Uterus (tissue), 3 donors: ENCODE measurements at regions not wholly inside any gene's neighbourhood (a gene's known extent, or its start where the extent isn't known, plus 50 kb on each side); places are given as distances from the start of the nearest gene placed in this dataset.
"Not testable (repeated sequence)": the region's sequence is repeated elsewhere in the genome, so short reads cannot be mapped to it uniquely, and the experiment has no call there.

Experiments
- DNase-seq, 2 donors: peaks; one replicate each; pipeline ENCODE4 v3.0.0-alpha.2; 2019 to 2020
- H3K27ac ChIP-seq, 2 donors: fragments of 200-600 bp; sonication (generic); 1 replicate in 1 of 2; 2 replicates in 1 of 2; pipeline ENCODE4 v1.5.1; 2016 to 2018
- H3K27me3 ChIP-seq, 2 donors: fragments of 200-600 bp; sonication (generic); one replicate each; pipeline ENCODE4 v1.5.1; 2018 to 2019; ENCODE audit warnings: control low read depth in 1 of 2
- H3K36me3 ChIP-seq, 2 donors: fragments of 200-600 bp; sonication (generic); one replicate each; pipeline ENCODE4 v1.5.1; 2019; ENCODE audit warnings: control low read depth in 1 of 2
- H3K4me1 ChIP-seq, 2 donors: fragments of 200-600 bp; sonication (generic); one replicate each; pipeline ENCODE4 v1.5.1; 2018 to 2019; ENCODE audit warnings: control low read depth in 1 of 2
- H3K4me3 ChIP-seq, 2 donors: fragments of 200-600 bp; sonication (generic); 1 replicate in 1 of 2; 2 replicates in 1 of 2; pipeline ENCODE4 v1.5.1; 2018 to 2019; ENCODE audit warnings: mild to moderate bottlenecking in 1 of 2
- H3K9me3 ChIP-seq, 2 donors: fragments of 200-600 bp; sonication (generic); one replicate each; pipeline ENCODE4 v1.5.1; 2019; ENCODE audit warnings: control low read depth in 1 of 2
- CTCF ChIP-seq, 4 experiments: fragments of 200-600 bp in 2 of 4; fragments of 450-650 bp in 2 of 4; sonication (generic) in 2 of 4; IDR thresholded peaks; one replicate each; pipeline ENCODE4 v1.5.1; 2016 to 2019; ENCODE audit warnings: antibody characterized with exemption in 4 of 4, mild to moderate bottlenecking in 2 of 4, moderate library complexity in 1 of 4
- POLR2A ChIP-seq, 2 donors: fragments of 450-650 bp; IDR thresholded peaks; one replicate each; pipeline ENCODE4 v1.6.1; 2016; ENCODE audit warnings: antibody characterized with exemption in 2 of 2, mild to moderate bottlenecking in 1 of 2, moderate library complexity in 1 of 2
- intact Hi-C: fragments of 100-400 bp; cut with DNase I; formaldehyde crosslinking; loops from one replicate; pipeline ENCODE4 v1.15.1; 2023; ENCODE audit warnings: low total_unique reads
- donor health status: DM: yes; HTN: yes; CAD: no.

DNA sequence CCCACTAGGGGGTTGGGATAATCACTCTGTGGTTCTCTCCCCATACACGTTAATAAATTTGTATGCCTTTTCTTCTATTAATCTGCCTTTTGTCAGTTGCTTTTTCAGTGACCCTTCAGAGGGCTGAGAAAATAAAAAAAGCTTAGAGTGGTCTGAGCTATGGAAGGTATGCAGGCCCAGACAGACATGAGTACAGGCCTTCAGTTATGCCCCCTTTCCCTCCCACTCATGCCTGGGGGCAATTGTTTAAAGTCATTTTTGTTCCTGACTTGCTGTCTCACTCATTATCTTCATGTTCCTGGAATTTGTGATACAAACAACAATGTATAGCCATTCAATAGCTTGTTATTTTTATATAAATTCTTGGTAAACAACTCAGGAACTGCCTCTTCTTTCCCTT, 170.8 kb downstream of the AKR1D1 start:
- intact Hi-C loops: no loop called here

DNA sequence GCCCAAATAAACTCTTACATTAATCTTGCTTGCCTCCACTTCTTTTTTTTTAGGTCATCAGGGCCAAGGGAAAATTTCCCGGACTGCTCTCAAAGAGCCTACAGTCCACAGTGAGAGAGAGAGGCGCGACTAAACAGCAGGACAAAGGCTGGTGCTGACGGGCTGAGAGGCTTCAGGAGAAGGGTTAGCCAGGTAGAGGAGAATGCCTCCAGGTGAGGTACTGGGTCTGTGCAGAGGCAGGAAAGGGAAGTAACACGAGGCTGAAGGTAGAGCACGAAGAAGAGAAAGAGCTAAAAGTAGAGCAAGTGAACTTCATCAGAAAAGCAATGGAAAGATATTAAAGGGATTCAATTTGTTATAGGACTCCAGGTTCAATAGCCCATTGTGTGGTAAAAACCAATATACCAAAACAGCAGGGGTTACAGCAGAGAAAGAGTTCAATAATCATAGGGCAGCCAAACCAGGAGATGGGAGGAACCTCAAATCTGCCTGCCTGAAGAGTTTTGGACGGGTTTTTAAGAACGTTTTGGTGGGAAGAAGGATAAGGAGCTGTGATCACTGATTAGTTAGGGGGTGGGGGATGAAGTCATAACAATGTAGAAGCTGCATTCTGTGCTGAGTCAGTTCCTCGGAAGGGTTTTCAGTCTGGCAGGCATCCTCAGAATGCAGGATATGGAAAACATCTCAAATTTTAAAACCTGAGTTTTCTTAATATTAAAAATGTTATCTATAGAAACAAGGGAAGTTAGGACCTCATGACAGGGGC, 171.5 kb downstream of the AKR1D1 start:
- no peak for DNase-seq
- H3K36me3 ChIP-seq: no peaks in the 10 kb centered on the region
- intact Hi-C loops: no loop called here
- no peak overlapping the region for H3K27ac ChIP-seq
- H3K4me1 ChIP-seq: no peaks in the 10 kb centered on the region
- no peak overlapping the region for H3K4me3 ChIP-seq
- no peak for TF ChIP-seq CTCF (IDR thresholded peaks at IDR 0.05)
- TF ChIP-seq POLR2A (IDR thresholded peaks at IDR 0.05): no peak
- H3K9me3 ChIP-seq: no peaks in the 10 kb centered on the region
- H3K27me3 ChIP-seq: no peaks in the 10 kb centered on the region

More for the DNA sequence above, 170.8 kb downstream of the AKR1D1 start:
- Histone ChIP-seq H3K36me3 (no peaks in the 10 kb centered on the region), H3K4me1 (no peaks in the 10 kb centered on the region), H3K4me3 (no peak overlapping the region), H3K27ac (peak overlapping the region in 1 of 2 donors; percentile 1), H3K9me3 (no peaks in the 10 kb centered on the region), H3K27me3 (no peaks in the 10 kb centered on the region)
- TF ChIP-seq POLR2A (IDR thresholded peaks at IDR 0.05) (no peak), CTCF (IDR thresholded peaks at IDR 0.05) (no peak)
- no peak for DNase-seq

DNA sequence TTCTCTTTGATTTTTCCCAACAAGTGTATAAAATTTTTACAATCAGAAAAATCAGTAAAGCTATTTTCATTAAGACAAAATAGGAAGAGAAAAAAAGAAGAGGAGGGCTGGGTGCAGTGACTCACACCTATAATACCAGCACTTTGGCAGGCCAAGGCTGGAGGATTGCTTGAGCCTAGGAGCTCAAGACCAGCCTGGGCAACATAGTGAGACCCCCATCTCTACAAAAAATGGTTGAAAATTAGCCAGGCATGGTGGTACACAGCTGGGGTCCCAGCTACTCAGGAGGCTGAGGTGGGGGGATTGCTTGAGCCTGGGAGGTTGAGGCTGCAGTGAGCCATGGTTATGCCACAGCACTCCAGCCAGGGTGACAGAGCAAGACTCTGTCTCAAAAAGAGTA, 172.3 kb downstream of the AKR1D1 start:
- Histone ChIP-seq H3K4me3 (no peak overlapping the region), H3K4me1 (no peaks in the 10 kb centered on the region), H3K9me3 (no peaks in the 10 kb centered on the region), H3K27ac (no peak overlapping the region), H3K36me3 (no peaks in the 10 kb centered on the region), H3K27me3 (no peaks in the 10 kb centered on the region)
- DNase-seq: no peak
- intact Hi-C loops: no loop called here
- no peak for TF ChIP-seq POLR2A (IDR thresholded peaks at IDR 0.05)
- no peak for TF ChIP-seq CTCF (IDR thresholded peaks at IDR 0.05)

- DNase-seq: no peak
- Histone ChIP-seq H3K27me3 (no peaks in the 10 kb centered on the region), H3K4me3 (no peak overlapping the region), H3K4me1 (no peaks in the 10 kb centered on the region), H3K27ac (no peak overlapping the region), H3K9me3 (no peaks in the 10 kb centered on the region), H3K36me3 (no peaks in the 10 kb centered on the region)
- TF ChIP-seq CTCF (IDR thresholded peaks at IDR 0.05): no peak
- no peak for TF ChIP-seq POLR2A (IDR thresholded peaks at IDR 0.05)
- intact Hi-C loops: no loop called here
These were observed 173.7 kb downstream of the AKR1D1 start for GRCh38 chr7:138249975-138250374.

- H3K4me3 ChIP-seq, intact Hi-C loops, H3K4me1 ChIP-seq, H3K27me3 ChIP-seq, DNase-seq, H3K9me3 ChIP-seq, H3K27ac ChIP-seq, H3K36me3 ChIP-seq: not testable (repeated sequence)
These were observed 176.4 kb downstream of the AKR1D1 start for GRCh38 chr7:138252666-138253065.

GRCh38 chr7:138254444-138254843, 178.2 kb downstream of the AKR1D1 start:
- Histone ChIP-seq H3K9me3 (no peaks in the 10 kb centered on the region), H3K27ac (no peak overlapping the region), H3K27me3 (no peaks in the 10 kb centered on the region), H3K4me3 (no peak overlapping the region), H3K36me3 (no peaks in the 10 kb centered on the region), H3K4me1 (no peaks in the 10 kb centered on the region)
- intact Hi-C loops: no loop called here
- DNase-seq: no peak
- no peak for TF ChIP-seq CTCF (IDR thresholded peaks at IDR 0.05)
- TF ChIP-seq POLR2A (IDR thresholded peaks at IDR 0.05): no peak
